GM23338 (cell line): ENCODE measurements at regions not wholly inside any gene's neighbourhood (a gene's known extent, or its start where the extent isn't known, plus 50 kb on each side); places are given as distances from the start of the nearest gene placed in this dataset.

ENCODE experiments used
- ATAC-seq: fragments of 200-7000 bp; cut with Tn5 transposase; 3 replicates; pipeline ENCODE4 v1.9.1; 2020
- DNase-seq: peaks from one replicate; pipeline ENCODE4 v3.0.0-alpha.2; 2015; ENCODE audit warnings: low spot score
- H2AFZ ChIP-seq: fragments of 200-600 bp; sonication (generic); 2 replicates; pipeline ENCODE4 v1.8.0; 2016; ENCODE audit warnings: antibody characterized with exemption, mild to moderate bottlenecking, moderate library complexity
- H3F3A ChIP-seq: fragments of 200-600 bp; sonication (generic); replicated peaks from 2 replicates; pipeline ENCODE4 v1.8.0; 2017; ENCODE audit warnings: antibody characterized with exemption, mixed run types, low read depth
- H3K27ac ChIP-seq: fragments of 200-600 bp; sonication (generic); 2 replicates; pipeline ENCODE4 v1.6.1; 2016; ENCODE audit warnings: low read depth
- H3K27me3 ChIP-seq: fragments of 200-600 bp; sonication (generic); 2 replicates; pipeline ENCODE4 v1.8.0; 2016; ENCODE audit warnings: mild to moderate bottlenecking, mixed run types, moderate library complexity; ENCODE audit not compliant: insufficient read depth
- H3K36me3 ChIP-seq: fragments of 200-600 bp; sonication (generic); 2 replicates; pipeline ENCODE4 v1.8.0; 2016; ENCODE audit warnings: mild to moderate bottlenecking; ENCODE audit not compliant: insufficient read depth
- H3K4me1 ChIP-seq: fragments of 200-600 bp; sonication (generic); 2 replicates; pipeline ENCODE4 v1.8.0; 2016; ENCODE audit warnings: mild to moderate bottlenecking, moderate library complexity; ENCODE audit not compliant: insufficient read depth
- H3K4me2 ChIP-seq: fragments of 200-600 bp; sonication (generic); 2 replicates; pipeline ENCODE4 v1.7.1; 2017; ENCODE audit warnings: mixed run types
- H3K4me3 ChIP-seq: fragments of 200-600 bp; sonication (generic); 2 replicates; pipeline ENCODE4 v1.6.1; 2016; ENCODE audit warnings: mixed run types
- H3K79me2 ChIP-seq: fragments of 200-600 bp; sonication (generic); replicated peaks from 2 replicates; pipeline ENCODE4 v1.8.0; 2017; ENCODE audit warnings: mild to moderate bottlenecking; ENCODE audit not compliant: insufficient read depth
- H3K9me2 ChIP-seq: fragments of 200-600 bp; sonication (generic); 2 replicates; pipeline ENCODE4 v1.8.0; 2017; ENCODE audit not compliant: insufficient read depth
- H4K20me1 ChIP-seq: fragments of 200-600 bp; sonication (generic); replicated peaks from 2 replicates; pipeline ENCODE4 v1.8.0; 2017; ENCODE audit warnings: mild to moderate bottlenecking; ENCODE audit not compliant: insufficient read depth
- H3K27ac Mint-ChIP-seq: 2 replicates; pipeline ENCODE4 v1.8.0; 2020; ENCODE audit warnings: inconsistent platforms, mild to moderate bottlenecking, moderate library complexity, mixed read lengths
- H3K27me3 Mint-ChIP-seq: 3 replicates; pipeline ENCODE4 v1.8.0; 2022; ENCODE audit warnings: low read depth, mild to moderate bottlenecking, moderate library complexity, mixed read lengths, inconsistent platforms; ENCODE audit not compliant: insufficient read depth, poor library complexity
- H3K36me3 Mint-ChIP-seq: 3 replicates; pipeline ENCODE4 v1.8.0; 2021; ENCODE audit warnings: low read depth, mild to moderate bottlenecking, inconsistent platforms, moderate library complexity, mixed read lengths
- H3K4me1 Mint-ChIP-seq: 3 replicates; pipeline ENCODE4 v1.8.0; 2020; ENCODE audit warnings: mild to moderate bottlenecking, inconsistent platforms, mixed read lengths
- H3K4me3 Mint-ChIP-seq: 3 replicates; pipeline ENCODE4 v1.8.0; 2021; ENCODE audit warnings: moderate library complexity, mild to moderate bottlenecking, inconsistent platforms, mixed read lengths
- H3K9me3 Mint-ChIP-seq: 3 replicates; pipeline ENCODE4 v1.8.0; 2020; ENCODE audit warnings: moderate library complexity, mild to moderate bottlenecking, inconsistent platforms, mixed read lengths
- ETS1 ChIP-seq: IDR thresholded peaks from 2 replicates; pipeline ENCODE4 v1.6.1; 2016; ENCODE audit warnings: antibody characterized with exemption
- EZH2 ChIP-seq: fragments of 200-600 bp; sonication (generic); IDR thresholded peaks from one replicate; pipeline ENCODE4 v1.8.0; 2017; ENCODE audit warnings: antibody characterized with exemption, mild to moderate bottlenecking, low read depth; ENCODE audit not compliant: unreplicated experiment
- JUNB ChIP-seq: IDR thresholded peaks from one replicate; pipeline ENCODE4 v1.6.1; 2016; ENCODE audit warnings: antibody characterized with exemption; ENCODE audit not compliant: unreplicated experiment
- NANOG ChIP-seq: IDR thresholded peaks from 2 replicates; pipeline ENCODE4 v1.6.1; 2016; ENCODE audit warnings: antibody characterized with exemption, borderline replicate concordance
- STAT1 ChIP-seq: IDR thresholded peaks from one replicate; pipeline ENCODE4 v1.6.1; 2016; ENCODE audit warnings: antibody characterized with exemption; ENCODE audit not compliant: unreplicated experiment
- TF ChIP-seq, protein P1 (sequence below): fragments of 250-450 bp; sonication (Bioruptor Pico); IDR thresholded peaks from 2 replicates; pipeline ENCODE4 v1.5.0; 2020; ENCODE audit warnings: mild to moderate bottlenecking, moderate library complexity
- TF ChIP-seq, protein P2 (sequence below): IDR thresholded peaks from one replicate; pipeline ENCODE4 v1.6.1; 2018; ENCODE audit warnings: antibody characterized with exemption; ENCODE audit not compliant: unreplicated experiment

DNA sequence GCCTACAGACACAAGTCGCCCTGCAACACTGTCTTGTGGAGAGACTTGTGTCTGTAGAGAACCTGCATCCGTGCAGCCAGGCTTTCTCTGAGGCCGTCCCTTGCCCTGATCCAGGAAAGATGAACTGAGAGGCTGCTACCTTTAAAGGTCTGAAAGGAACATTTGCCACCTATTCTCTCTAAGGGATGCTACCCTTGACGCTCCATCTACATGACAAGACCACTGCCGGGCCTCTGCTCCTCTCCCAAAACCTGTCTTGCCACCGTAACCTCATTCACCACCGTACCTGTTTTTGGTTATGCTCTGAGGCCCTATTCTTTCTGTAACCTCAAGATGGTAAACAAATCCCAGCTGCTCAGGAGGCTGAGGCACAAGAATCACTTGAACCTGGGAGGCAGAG lies 73.9 kb downstream of the FOXF2 start:
- H3K4me1 ChIP-seq: peaks cover 25% of the 10 kb centered on the region
- no peaks in the 10 kb centered on the region for H3K36me3 Mint-ChIP-seq
- ATAC-seq (peak; percentile 94), DNase-seq (peak; percentile 50)
- H3K27ac ChIP-seq: no peak overlapping the region
- H3F3A ChIP-seq: no peaks in the 10 kb centered on the region
- peaks cover 27% of the 10 kb centered on the region for H3K4me1 Mint-ChIP-seq
- H3K9me3 Mint-ChIP-seq: peaks cover 4% of the 10 kb centered on the region; the same call in 2 of the 3 replicates
- TF ChIP-seq, protein P1, sequence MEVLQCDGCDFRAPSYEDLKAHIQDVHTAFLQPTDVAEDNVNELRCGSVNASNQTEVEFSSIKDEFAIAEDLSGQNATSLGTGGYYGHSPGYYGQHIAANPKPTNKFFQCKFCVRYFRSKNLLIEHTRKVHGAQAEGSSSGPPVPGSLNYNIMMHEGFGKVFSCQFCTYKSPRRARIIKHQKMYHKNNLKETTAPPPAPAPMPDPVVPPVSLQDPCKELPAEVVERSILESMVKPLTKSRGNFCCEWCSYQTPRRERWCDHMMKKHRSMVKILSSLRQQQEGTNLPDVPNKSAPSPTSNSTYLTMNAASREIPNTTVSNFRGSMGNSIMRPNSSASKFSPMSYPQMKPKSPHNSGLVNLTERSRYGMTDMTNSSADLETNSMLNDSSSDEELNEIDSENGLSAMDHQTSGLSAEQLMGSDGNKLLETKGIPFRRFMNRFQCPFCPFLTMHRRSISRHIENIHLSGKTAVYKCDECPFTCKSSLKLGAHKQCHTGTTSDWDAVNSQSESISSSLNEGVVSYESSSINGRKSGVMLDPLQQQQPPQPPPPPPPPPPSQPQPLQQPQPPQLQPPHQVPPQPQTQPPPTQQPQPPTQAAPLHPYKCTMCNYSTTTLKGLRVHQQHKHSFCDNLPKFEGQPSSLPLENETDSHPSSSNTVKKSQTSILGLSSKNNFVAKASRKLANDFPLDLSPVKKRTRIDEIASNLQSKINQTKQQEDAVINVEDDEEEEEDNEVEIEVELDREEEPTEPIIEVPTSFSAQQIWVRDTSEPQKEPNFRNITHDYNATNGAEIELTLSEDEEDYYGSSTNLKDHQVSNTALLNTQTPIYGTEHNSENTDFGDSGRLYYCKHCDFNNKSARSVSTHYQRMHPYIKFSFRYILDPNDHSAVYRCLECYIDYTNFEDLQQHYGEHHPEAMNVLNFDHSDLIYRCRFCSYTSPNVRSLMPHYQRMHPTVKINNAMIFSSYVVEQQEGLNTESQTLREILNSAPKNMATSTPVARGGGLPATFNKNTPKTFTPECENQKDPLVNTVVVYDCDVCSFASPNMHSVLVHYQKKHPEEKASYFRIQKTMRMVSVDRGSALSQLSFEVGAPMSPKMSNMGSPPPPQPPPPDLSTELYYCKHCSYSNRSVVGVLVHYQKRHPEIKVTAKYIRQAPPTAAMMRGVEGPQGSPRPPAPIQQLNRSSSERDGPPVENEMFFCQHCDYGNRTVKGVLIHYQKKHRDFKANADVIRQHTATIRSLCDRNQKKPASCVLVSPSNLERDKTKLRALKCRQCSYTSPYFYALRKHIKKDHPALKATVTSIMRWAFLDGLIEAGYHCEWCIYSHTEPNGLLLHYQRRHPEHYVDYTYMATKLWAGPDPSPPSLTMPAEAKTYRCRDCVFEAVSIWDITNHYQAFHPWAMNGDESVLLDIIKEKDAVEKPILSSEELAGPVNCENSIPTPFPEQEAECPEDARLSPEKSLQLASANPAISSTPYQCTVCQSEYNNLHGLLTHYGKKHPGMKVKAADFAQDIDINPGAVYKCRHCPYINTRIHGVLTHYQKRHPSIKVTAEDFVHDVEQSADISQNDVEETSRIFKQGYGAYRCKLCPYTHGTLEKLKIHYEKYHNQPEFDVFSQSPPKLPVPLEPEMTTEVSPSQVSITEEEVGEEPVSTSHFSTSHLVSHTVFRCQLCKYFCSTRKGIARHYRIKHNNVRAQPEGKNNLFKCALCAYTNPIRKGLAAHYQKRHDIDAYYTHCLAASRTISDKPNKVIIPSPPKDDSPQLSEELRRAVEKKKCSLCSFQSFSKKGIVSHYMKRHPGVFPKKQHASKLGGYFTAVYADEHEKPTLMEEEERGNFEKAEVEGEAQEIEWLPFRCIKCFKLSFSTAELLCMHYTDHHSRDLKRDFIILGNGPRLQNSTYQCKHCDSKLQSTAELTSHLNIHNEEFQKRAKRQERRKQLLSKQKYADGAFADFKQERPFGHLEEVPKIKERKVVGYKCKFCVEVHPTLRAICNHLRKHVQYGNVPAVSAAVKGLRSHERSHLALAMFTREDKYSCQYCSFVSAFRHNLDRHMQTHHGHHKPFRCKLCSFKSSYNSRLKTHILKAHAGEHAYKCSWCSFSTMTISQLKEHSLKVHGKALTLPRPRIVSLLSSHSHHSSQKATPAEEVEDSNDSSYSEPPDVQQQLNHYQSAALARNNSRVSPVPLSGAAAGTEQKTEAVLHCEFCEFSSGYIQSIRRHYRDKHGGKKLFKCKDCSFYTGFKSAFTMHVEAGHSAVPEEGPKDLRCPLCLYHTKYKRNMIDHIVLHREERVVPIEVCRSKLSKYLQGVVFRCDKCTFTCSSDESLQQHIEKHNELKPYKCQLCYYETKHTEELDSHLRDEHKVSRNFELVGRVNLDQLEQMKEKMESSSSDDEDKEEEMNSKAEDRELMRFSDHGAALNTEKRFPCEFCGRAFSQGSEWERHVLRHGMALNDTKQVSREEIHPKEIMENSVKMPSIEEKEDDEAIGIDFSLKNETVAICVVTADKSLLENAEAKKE (CRISPR knock-in tag): peak; percentile 46; the same call in 1 of the 2 replicates
- TF ChIP-seq NANOG: no peak
- H3K9me2 ChIP-seq: no peaks in the 10 kb centered on the region
- H3K27me3 ChIP-seq: no peaks in the 10 kb centered on the region
- H2AFZ ChIP-seq: no peak overlapping the region
- no peak overlapping the region for H3K27ac Mint-ChIP-seq
- no peaks in the 10 kb centered on the region for H3K36me3 ChIP-seq
- H3K79me2 ChIP-seq: no peaks in the 10 kb centered on the region
- peaks cover 2% of the 10 kb centered on the region for H3K27me3 Mint-ChIP-seq
- H4K20me1 ChIP-seq: no peaks in the 10 kb centered on the region
- peak overlapping the region; percentile 57 for H3K4me2 ChIP-seq
- no peak overlapping the region for H3K4me3 ChIP-seq
- no peak overlapping the region for H3K4me3 Mint-ChIP-seq

DNA sequence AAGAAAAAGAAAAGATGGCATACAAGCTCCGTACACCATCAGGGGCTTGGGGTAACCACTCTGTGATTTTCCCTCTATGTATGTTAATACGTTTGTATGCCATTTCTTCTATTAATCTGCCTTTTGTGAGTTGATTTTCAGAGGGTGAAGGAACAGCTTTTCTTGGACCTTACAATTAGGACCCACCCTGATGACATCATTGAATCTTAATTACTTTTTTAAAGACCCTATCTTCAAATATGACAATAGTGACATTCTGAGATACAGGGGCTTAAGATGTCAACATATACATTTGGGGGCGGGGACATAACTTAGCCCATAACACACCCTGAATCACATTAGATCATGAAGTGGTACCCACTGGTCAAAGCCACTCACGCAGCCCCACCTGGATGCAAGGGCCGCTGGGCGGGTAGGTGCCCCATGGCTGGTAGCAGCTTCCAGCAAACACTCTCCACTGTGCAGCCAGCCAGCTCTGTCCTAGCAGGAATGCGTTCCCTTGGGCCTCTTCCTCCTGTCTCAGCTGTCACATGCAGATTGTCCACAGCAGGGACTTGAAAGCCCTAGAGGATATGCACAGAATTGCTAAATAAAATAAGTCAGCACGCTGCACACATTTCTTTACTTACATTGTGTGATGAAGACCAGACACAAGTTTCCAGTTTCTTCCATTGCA lies 74.5 kb downstream of the FOXF2 start:
- H2AFZ ChIP-seq: no peak overlapping the region
- Mint-ChIP-seq H3K27me3 (peaks cover 2% of the 10 kb centered on the region), H3K36me3 (no peaks in the 10 kb centered on the region), H3K4me3 (no peak overlapping the region; the same call in 2 of the 3 replicates), H3K4me1 (peaks cover 28% of the 10 kb centered on the region), H3K27ac (no peak overlapping the region), H3K9me3 (peaks cover 3% of the 10 kb centered on the region; the same call in 2 of the 3 replicates)
- no peaks in the 10 kb centered on the region for H4K20me1 ChIP-seq
- peaks cover 31% of the 10 kb centered on the region for H3K4me1 ChIP-seq
- DNase-seq: no peak
- no peaks in the 10 kb centered on the region for H3K27me3 ChIP-seq
- H3K79me2 ChIP-seq: no peaks in the 10 kb centered on the region
- no peaks in the 10 kb centered on the region for H3K36me3 ChIP-seq
- no peak overlapping the region for H3K4me3 ChIP-seq
- ATAC-seq: peak; percentile 28; the same call in 1 of the 3 replicates
- H3F3A ChIP-seq: no peaks in the 10 kb centered on the region
- H3K4me2 ChIP-seq: peak overlapping the region; percentile 57; the same call in 1 of the 2 replicates
- H3K9me2 ChIP-seq: no peaks in the 10 kb centered on the region
- H3K27ac ChIP-seq: no peak overlapping the region
- TF ChIP-seq, protein P2, sequence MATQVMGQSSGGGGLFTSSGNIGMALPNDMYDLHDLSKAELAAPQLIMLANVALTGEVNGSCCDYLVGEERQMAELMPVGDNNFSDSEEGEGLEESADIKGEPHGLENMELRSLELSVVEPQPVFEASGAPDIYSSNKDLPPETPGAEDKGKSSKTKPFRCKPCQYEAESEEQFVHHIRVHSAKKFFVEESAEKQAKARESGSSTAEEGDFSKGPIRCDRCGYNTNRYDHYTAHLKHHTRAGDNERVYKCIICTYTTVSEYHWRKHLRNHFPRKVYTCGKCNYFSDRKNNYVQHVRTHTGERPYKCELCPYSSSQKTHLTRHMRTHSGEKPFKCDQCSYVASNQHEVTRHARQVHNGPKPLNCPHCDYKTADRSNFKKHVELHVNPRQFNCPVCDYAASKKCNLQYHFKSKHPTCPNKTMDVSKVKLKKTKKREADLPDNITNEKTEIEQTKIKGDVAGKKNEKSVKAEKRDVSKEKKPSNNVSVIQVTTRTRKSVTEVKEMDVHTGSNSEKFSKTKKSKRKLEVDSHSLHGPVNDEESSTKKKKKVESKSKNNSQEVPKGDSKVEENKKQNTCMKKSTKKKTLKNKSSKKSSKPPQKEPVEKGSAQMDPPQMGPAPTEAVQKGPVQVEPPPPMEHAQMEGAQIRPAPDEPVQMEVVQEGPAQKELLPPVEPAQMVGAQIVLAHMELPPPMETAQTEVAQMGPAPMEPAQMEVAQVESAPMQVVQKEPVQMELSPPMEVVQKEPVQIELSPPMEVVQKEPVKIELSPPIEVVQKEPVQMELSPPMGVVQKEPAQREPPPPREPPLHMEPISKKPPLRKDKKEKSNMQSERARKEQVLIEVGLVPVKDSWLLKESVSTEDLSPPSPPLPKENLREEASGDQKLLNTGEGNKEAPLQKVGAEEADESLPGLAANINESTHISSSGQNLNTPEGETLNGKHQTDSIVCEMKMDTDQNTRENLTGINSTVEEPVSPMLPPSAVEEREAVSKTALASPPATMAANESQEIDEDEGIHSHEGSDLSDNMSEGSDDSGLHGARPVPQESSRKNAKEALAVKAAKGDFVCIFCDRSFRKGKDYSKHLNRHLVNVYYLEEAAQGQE: no peak
- TF ChIP-seq ETS1 (no peak), STAT1 (no peak), JUNB (no peak), EZH2 (no peak)
